C4-2B (cell line): ENCODE measurements at regions not wholly inside any gene's neighbourhood (a gene's known extent, or its start where the extent isn't known, plus 50 kb on each side); places are given as distances from the start of the nearest gene placed in this dataset.

Experiments used
- H3K27ac ChIP-seq: fragments of 450-650 bp; 2 replicates; pipeline ENCODE4 v1.5.1; 2017
- CTCF ChIP-seq: fragments of 450-650 bp; conservative IDR thresholded peaks from 2 replicates; pipeline ENCODE4 v1.5.1; 2017; ENCODE audit warnings: mild to moderate bottlenecking
- ZFX ChIP-seq: fragments of 450-650 bp; IDR thresholded peaks from 2 replicates; pipeline ENCODE4 v1.6.1; 2017

GRCh38 chr3:40829876-40830275 is 305.1 kb downstream of the ZNF621 start:
- H3K27ac ChIP-seq = no peak overlapping the region
- TF ChIP-seq CTCF = no peak
- no peak for TF ChIP-seq ZFX

GRCh38 chr3:40837300-40837699 is 312.5 kb downstream of the ZNF621 start:
- TF ChIP-seq ZFX (no peak), CTCF (no peak)
- H3K27ac ChIP-seq = no peak overlapping the region

GRCh38 chr3:40841131-40841530 is 316.4 kb downstream of the ZNF621 start:
- no peak overlapping the region for H3K27ac ChIP-seq
- TF ChIP-seq ZFX (no peak), CTCF (no peak)

- no peak for TF ChIP-seq CTCF
- no peak for TF ChIP-seq ZFX
- no peak overlapping the region for H3K27ac ChIP-seq
These were observed 316.9 kb downstream of the ZNF621 start for GRCh38 chr3:40841570-40842109.

- TF ChIP-seq CTCF (no peak), ZFX (no peak)
- no peak overlapping the region for H3K27ac ChIP-seq
These were observed 318.0 kb downstream of the ZNF621 start for GRCh38 chr3:40842714-40843113.

GRCh38 chr3:40843208-40843624 is 318.5 kb downstream of the ZNF621 start:
- TF ChIP-seq CTCF (no peak), ZFX (no peak)
- no peak overlapping the region for H3K27ac ChIP-seq

- no peak overlapping the region for H3K27ac ChIP-seq
These were observed 319.2 kb downstream of the ZNF621 start for GRCh38 chr3:40843851-40844548.

More at GRCh38 chr3:40843851-40844548, 319.2 kb downstream of the ZNF621 start:
- TF ChIP-seq ZFX (no peak), CTCF (no peak)
